ENCODE measurements at regions not wholly inside any gene's neighbourhood (a gene's known extent, or its start where the extent isn't known, plus 50 kb on each side); places are given as distances from the start of the nearest gene placed in this dataset.
"Not testable (repeated sequence)": the region's sequence is repeated elsewhere in the genome, so short reads cannot be mapped to it uniquely, and the experiment has no call there.

- no peak for DNase-seq
These were observed 529.5 kb upstream of the RGMB start for GRCh38 chr5:98243972-98244371.

GRCh38 chr5:98248949-98249348, 524.5 kb upstream of the RGMB start:
- no peak for DNase-seq

GRCh38 chr5:98258939-98259338, 514.5 kb upstream of the RGMB start:
- DNase-seq = no peak

- no peak for DNase-seq
These were observed 513.9 kb upstream of the RGMB start for GRCh38 chr5:98259595-98259994.

GRCh38 chr5:98263084-98263483, 510.4 kb upstream of the RGMB start:
- DNase-seq = no peak

- DNase-seq = no peak
These were observed 505.2 kb upstream of the RGMB start for GRCh38 chr5:98268162-98268860.

GRCh38 chr5:98275980-98276379, 497.5 kb upstream of the RGMB start:
- DNase-seq = no peak

GRCh38 chr5:98282521-98282920, 490.9 kb upstream of the RGMB start:
- no peak for DNase-seq

- no peak for DNase-seq
These were observed 481.0 kb upstream of the RGMB start for GRCh38 chr5:98292496-98292895.

- no peak for DNase-seq
These were observed 477.0 kb upstream of the RGMB start for GRCh38 chr5:98296426-98296825.

- no peak for DNase-seq
These were observed 474.0 kb upstream of the RGMB start for GRCh38 chr5:98299435-98299834.

- no peak for DNase-seq
These were observed 471.9 kb upstream of the RGMB start for GRCh38 chr5:98301547-98301946.

GRCh38 chr5:98307811-98308210, 465.7 kb upstream of the RGMB start:
- no peak for DNase-seq

GRCh38 chr5:98308231-98308630, 465.2 kb upstream of the RGMB start:
- no peak for DNase-seq

GRCh38 chr5:98308960-98309359, 464.5 kb upstream of the RGMB start:
- no peak for DNase-seq

- no peak for DNase-seq
These were observed 463.5 kb upstream of the RGMB start for GRCh38 chr5:98309785-98310598.

GRCh38 chr5:98314292-98314691, 459.2 kb upstream of the RGMB start:
- no peak for DNase-seq

GRCh38 chr5:98318386-98318785, 455.1 kb upstream of the RGMB start:
- DNase-seq = no peak

- no peak for DNase-seq
These were observed 454.0 kb upstream of the RGMB start for GRCh38 chr5:98319299-98320011.

GRCh38 chr5:98320343-98320742, 453.1 kb upstream of the RGMB start:
- DNase-seq = no peak

- DNase-seq = no peak
These were observed 452.1 kb upstream of the RGMB start for GRCh38 chr5:98321361-98321760.

- not testable (repeated sequence) for DNase-seq
These were observed 448.3 kb upstream of the RGMB start for GRCh38 chr5:98325187-98325586.

GRCh38 chr5:98328015-98328414, 445.4 kb upstream of the RGMB start:
- DNase-seq = no peak

GRCh38 chr5:98330871-98331270, 442.6 kb upstream of the RGMB start:
- DNase-seq = no peak

All from stimulated activated CD4-positive, alpha-beta T cell treated with anti-CD3 and anti-CD28 coated beads, Interleukin-2, amount 100 ng/mL, for 48 hours (primary cell).